ENCODE measurements at regions not wholly inside any gene's neighbourhood (a gene's known extent, or its start where the extent isn't known, plus 50 kb on each side); places are given as distances from the start of the nearest gene placed in this dataset.

- DNase-seq (ENCODE audit: low read depth): no peak
- no peak overlapping the region for H3K4me3 ChIP-seq (ENCODE audit: low read depth, low read length)
- no peak for TF ChIP-seq CTCF (IDR thresholded peaks at IDR 0.05; ENCODE audit: control insufficient read depth, extremely low read depth, insufficient read depth)
Measured at GRCh38 chr1:244186372-244186771, 135.3 kb downstream of the ZBTB18 start.

GRCh38 chr1:244187310-244187709, 136.2 kb downstream of the ZBTB18 start:
- DNase-seq (ENCODE audit: low read depth): no peak
- no peak overlapping the region for H3K4me3 ChIP-seq (ENCODE audit: low read depth, low read length)
- no peak for TF ChIP-seq CTCF (IDR thresholded peaks at IDR 0.05; ENCODE audit: control insufficient read depth, extremely low read depth, insufficient read depth)

- no peak for TF ChIP-seq CTCF (IDR thresholded peaks at IDR 0.05; ENCODE audit: control insufficient read depth, extremely low read depth, insufficient read depth)
- H3K4me3 ChIP-seq (ENCODE audit: low read depth, low read length): no peak overlapping the region
- no peak for DNase-seq (ENCODE audit: low read depth)
Measured at GRCh38 chr1:244191581-244191980, 140.5 kb downstream of the ZBTB18 start.

GRCh38 chr1:244192325-244192724, 141.2 kb downstream of the ZBTB18 start:
- no peak for DNase-seq (ENCODE audit: low read depth)
- no peak for TF ChIP-seq CTCF (IDR thresholded peaks at IDR 0.05; ENCODE audit: control insufficient read depth, extremely low read depth, insufficient read depth)
- no peak overlapping the region for H3K4me3 ChIP-seq (ENCODE audit: low read depth, low read length)

- TF ChIP-seq CTCF (IDR thresholded peaks at IDR 0.05; ENCODE audit: control insufficient read depth, extremely low read depth, insufficient read depth): no peak
- H3K4me3 ChIP-seq (ENCODE audit: low read depth, low read length): no peak overlapping the region
- DNase-seq (ENCODE audit: low read depth): no peak
Measured at GRCh38 chr1:244196571-244197285, 145.6 kb downstream of the ZBTB18 start.

GRCh38 chr1:244197851-244198375, 146.8 kb downstream of the ZBTB18 start:
- DNase-seq (ENCODE audit: low read depth): no peak
- no peak for TF ChIP-seq CTCF (IDR thresholded peaks at IDR 0.05; ENCODE audit: control insufficient read depth, extremely low read depth, insufficient read depth)
- H3K4me3 ChIP-seq (ENCODE audit: low read depth, low read length): no peak overlapping the region

DNA sequence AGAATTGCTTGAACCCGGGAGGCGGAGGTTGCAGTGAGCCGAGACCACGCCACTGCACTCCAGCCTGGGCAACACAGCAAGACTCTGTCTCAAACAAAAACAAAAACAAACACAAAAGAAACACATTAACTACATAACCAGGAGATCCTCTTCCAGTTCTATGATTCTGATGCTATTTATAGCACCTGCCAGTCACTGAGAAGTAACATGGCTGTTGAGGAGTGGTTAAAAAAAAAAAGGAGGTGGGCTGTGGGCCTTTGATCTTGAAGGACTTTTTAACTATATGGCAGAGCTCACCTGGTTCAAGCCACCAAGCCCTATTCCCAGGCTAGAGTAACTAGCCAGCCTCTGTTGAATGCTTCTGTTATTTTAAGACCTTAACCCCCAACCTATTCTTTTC, 148.8 kb downstream of the ZBTB18 start:
- no peak for TF ChIP-seq CTCF (IDR thresholded peaks at IDR 0.05; ENCODE audit: control insufficient read depth, extremely low read depth, insufficient read depth)
- no peak for DNase-seq (ENCODE audit: low read depth)
- no peak overlapping the region for H3K4me3 ChIP-seq (ENCODE audit: low read depth, low read length)
